ENCODE measurements at regions not wholly inside any gene's neighbourhood (a gene's known extent, or its start where the extent isn't known, plus 50 kb on each side); places are given as distances from the start of the nearest gene placed in this dataset.

GRCh38 chr7:11895337-11895736, 63.3 kb upstream of the THSD7A start:
- Histone ChIP-seq H3K9ac (ENCODE audit: low read depth, low read length) (no peak overlapping the region), H3K9me3 (ENCODE audit: control insufficient read depth, insufficient read depth, low read length) (peaks cover 13% of the 10 kb centered on the region), H3K27me3 (ENCODE audit: control insufficient read depth, insufficient read depth, low read length) (no peaks in the 10 kb centered on the region), H3K36me3 (ENCODE audit: control insufficient read depth, insufficient read depth, low read length) (no peaks in the 10 kb centered on the region), H3K27ac (ENCODE audit: low read depth, low read length) (no peak overlapping the region), H3K4me3 (ENCODE audit: low read depth, low read length) (no peak overlapping the region), H3K4me1 (ENCODE audit: control insufficient read depth, insufficient read depth, low read length) (peaks cover 8% of the 10 kb centered on the region; the same call in 1 of the 2 replicates)

DNA sequence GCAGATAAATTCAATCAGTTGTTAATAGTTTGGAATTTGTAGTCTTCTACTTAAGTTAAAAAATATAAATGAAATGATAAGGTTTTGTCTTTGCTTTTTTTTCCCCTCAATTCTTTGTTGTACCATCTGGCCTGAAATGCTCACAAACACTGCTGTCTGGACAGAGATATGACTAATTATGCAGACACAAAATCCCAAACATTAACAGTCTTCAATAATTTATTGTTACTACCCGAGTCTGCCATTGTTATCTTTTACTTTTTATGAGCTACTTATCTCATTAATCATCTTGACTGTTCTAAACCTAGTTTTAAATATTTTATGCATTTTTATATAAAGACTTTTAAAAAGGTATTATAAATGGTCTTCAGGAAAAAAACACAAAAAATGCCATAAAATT, 64.7 kb upstream of the THSD7A start:
- peaks cover 10% of the 10 kb centered on the region for H3K9me3 ChIP-seq (ENCODE audit: control insufficient read depth, insufficient read depth, low read length)
- H3K27ac ChIP-seq (ENCODE audit: low read depth, low read length): no peak overlapping the region
- H3K27me3 ChIP-seq (ENCODE audit: control insufficient read depth, insufficient read depth, low read length): no peaks in the 10 kb centered on the region
- peaks cover 19% of the 10 kb centered on the region; the same call in 1 of the 2 replicates for H3K4me1 ChIP-seq (ENCODE audit: control insufficient read depth, insufficient read depth, low read length)
- no peak overlapping the region for H3K9ac ChIP-seq (ENCODE audit: low read depth, low read length)
- no peak overlapping the region for H3K4me3 ChIP-seq (ENCODE audit: low read depth, low read length)
- no peaks in the 10 kb centered on the region for H3K36me3 ChIP-seq (ENCODE audit: control insufficient read depth, insufficient read depth, low read length)

GRCh38 chr7:11899247-11899646, 67.2 kb upstream of the THSD7A start:
- H3K9ac ChIP-seq (ENCODE audit: low read depth, low read length): no peak overlapping the region
- no peaks in the 10 kb centered on the region for H3K9me3 ChIP-seq (ENCODE audit: control insufficient read depth, insufficient read depth, low read length)
- peaks cover 19% of the 10 kb centered on the region; the same call in 1 of the 2 replicates for H3K4me1 ChIP-seq (ENCODE audit: control insufficient read depth, insufficient read depth, low read length)
- H3K27ac ChIP-seq (ENCODE audit: low read depth, low read length): no peak overlapping the region
- no peaks in the 10 kb centered on the region for H3K27me3 ChIP-seq (ENCODE audit: control insufficient read depth, insufficient read depth, low read length)
- no peaks in the 10 kb centered on the region for H3K36me3 ChIP-seq (ENCODE audit: control insufficient read depth, insufficient read depth, low read length)
- no peak overlapping the region for H3K4me3 ChIP-seq (ENCODE audit: low read depth, low read length)

DNA sequence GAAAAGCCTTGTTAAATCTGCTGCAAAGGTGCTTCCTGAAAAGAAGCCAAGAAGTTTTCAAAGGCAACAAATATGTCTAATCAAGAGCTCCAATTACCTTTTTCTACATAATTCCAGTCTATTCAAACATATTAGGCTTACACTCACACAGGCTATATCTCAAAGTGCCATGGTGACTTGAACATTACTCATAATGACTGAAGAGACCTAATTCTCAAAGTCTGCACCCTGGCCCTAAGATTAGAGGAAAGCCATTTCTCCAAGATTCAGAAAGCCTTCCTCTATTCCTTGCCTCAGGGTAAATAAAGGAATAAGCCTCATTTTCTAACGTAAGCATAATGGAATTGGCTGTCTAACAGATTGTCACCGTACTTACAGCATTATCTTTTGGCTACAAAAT, 78.3 kb upstream of the THSD7A start:
- peaks cover 9% of the 10 kb centered on the region for H3K4me1 ChIP-seq (ENCODE audit: control insufficient read depth, insufficient read depth, low read length)
- no peak overlapping the region for H3K9ac ChIP-seq (ENCODE audit: low read depth, low read length)
- H3K27me3 ChIP-seq (ENCODE audit: control insufficient read depth, insufficient read depth, low read length): no peaks in the 10 kb centered on the region
- H3K4me3 ChIP-seq (ENCODE audit: low read depth, low read length): no peak overlapping the region
- H3K36me3 ChIP-seq (ENCODE audit: control insufficient read depth, insufficient read depth, low read length): no peaks in the 10 kb centered on the region
- no peak overlapping the region for H3K27ac ChIP-seq (ENCODE audit: low read depth, low read length)
- no peaks in the 10 kb centered on the region for H3K9me3 ChIP-seq (ENCODE audit: control insufficient read depth, insufficient read depth, low read length)

GRCh38 chr7:11911900-11912299, 79.9 kb upstream of the THSD7A start:
- Histone ChIP-seq H3K27ac (ENCODE audit: low read depth, low read length) (no peak overlapping the region), H3K9ac (ENCODE audit: low read depth, low read length) (no peak overlapping the region), H3K9me3 (ENCODE audit: control insufficient read depth, insufficient read depth, low read length) (no peaks in the 10 kb centered on the region), H3K4me3 (ENCODE audit: low read depth, low read length) (no peak overlapping the region), H3K36me3 (ENCODE audit: control insufficient read depth, insufficient read depth, low read length) (no peaks in the 10 kb centered on the region), H3K4me1 (ENCODE audit: control insufficient read depth, insufficient read depth, low read length) (peaks cover 9% of the 10 kb centered on the region), H3K27me3 (ENCODE audit: control insufficient read depth, insufficient read depth, low read length) (no peaks in the 10 kb centered on the region)

GRCh38 chr7:11914645-11915044, 82.6 kb upstream of the THSD7A start:
- Histone ChIP-seq H3K36me3 (ENCODE audit: control insufficient read depth, insufficient read depth, low read length) (no peaks in the 10 kb centered on the region), H3K4me1 (ENCODE audit: control insufficient read depth, insufficient read depth, low read length) (peaks cover 9% of the 10 kb centered on the region), H3K27me3 (ENCODE audit: control insufficient read depth, insufficient read depth, low read length) (no peaks in the 10 kb centered on the region), H3K27ac (ENCODE audit: low read depth, low read length) (no peak overlapping the region), H3K9me3 (ENCODE audit: control insufficient read depth, insufficient read depth, low read length) (no peaks in the 10 kb centered on the region), H3K4me3 (ENCODE audit: low read depth, low read length) (no peak overlapping the region), H3K9ac (ENCODE audit: low read depth, low read length) (no peak overlapping the region)

DNA sequence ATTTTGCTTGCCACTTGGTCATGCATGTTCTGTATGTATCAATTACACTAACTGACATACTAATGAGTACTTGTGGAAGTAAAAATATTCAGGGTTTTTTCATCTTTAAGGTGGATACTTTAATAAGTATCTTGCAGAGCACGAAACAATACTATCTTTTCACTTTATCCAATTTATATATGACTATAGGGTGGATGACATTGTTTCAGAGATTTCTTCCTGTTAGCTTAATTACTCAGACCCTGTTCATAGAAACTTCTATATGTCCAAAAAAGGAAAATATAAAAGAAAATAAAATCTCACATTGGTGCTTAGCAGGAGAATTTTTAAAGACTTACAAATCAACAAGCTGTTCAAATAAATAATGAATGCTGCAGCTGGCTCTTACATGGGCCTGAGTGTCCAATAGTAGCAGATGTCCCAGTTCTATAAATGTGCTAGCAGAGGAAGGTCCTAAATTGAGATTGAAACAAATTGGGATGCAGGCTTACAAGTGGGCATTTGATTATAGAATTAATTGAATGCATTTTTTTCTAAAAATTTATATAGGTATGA, 91.5 kb upstream of the THSD7A start:
- H3K9me3 ChIP-seq (ENCODE audit: control insufficient read depth, insufficient read depth, low read length): no peaks in the 10 kb centered on the region

GRCh38 chr7:11931307-11931706, 99.3 kb upstream of the THSD7A start:
- Histone ChIP-seq H3K27ac (ENCODE audit: low read depth, low read length) (no peak overlapping the region), H3K9me3 (ENCODE audit: control insufficient read depth, insufficient read depth, low read length) (no peaks in the 10 kb centered on the region), H3K9ac (ENCODE audit: low read depth, low read length) (no peak overlapping the region), H3K4me3 (ENCODE audit: low read depth, low read length) (no peak overlapping the region), H3K4me1 (ENCODE audit: control insufficient read depth, insufficient read depth, low read length) (no peaks in the 10 kb centered on the region), H3K36me3 (ENCODE audit: control insufficient read depth, insufficient read depth, low read length) (no peaks in the 10 kb centered on the region), H3K27me3 (ENCODE audit: control insufficient read depth, insufficient read depth, low read length) (no peaks in the 10 kb centered on the region)

More for the DNA sequence above, 91.5 kb upstream of the THSD7A start:
- H3K4me1 ChIP-seq (ENCODE audit: control insufficient read depth, insufficient read depth, low read length): no peaks in the 10 kb centered on the region
- H3K27me3 ChIP-seq (ENCODE audit: control insufficient read depth, insufficient read depth, low read length): no peaks in the 10 kb centered on the region
- no peak overlapping the region for H3K4me3 ChIP-seq (ENCODE audit: low read depth, low read length)
- H3K36me3 ChIP-seq (ENCODE audit: control insufficient read depth, insufficient read depth, low read length): no peaks in the 10 kb centered on the region
- no peak overlapping the region for H3K9ac ChIP-seq (ENCODE audit: low read depth, low read length)
- no peak overlapping the region for H3K27ac ChIP-seq (ENCODE audit: low read depth, low read length)

DNA sequence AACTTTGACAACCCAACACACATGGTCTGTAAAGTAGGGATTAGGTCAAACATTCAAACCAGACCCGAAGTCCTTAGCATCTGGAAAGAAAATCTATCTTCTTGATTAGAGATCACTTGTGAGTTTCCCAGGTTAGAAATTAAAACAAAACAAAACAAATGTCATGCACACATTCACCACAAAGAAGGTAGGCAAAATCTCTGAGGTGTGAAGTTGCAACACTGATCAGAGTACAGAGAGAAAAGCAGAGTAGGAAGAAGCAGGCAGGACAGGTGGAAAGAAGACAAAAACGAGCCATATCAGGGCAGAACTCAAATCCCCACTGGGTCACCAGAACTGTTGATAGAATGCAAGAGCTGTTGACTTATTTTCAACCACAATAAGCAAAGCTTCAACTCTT, 102.8 kb upstream of the THSD7A start:
- Histone ChIP-seq H3K27me3 (ENCODE audit: control insufficient read depth, insufficient read depth, low read length) (no peaks in the 10 kb centered on the region), H3K9ac (ENCODE audit: low read depth, low read length) (no peak overlapping the region), H3K4me1 (ENCODE audit: control insufficient read depth, insufficient read depth, low read length) (no peaks in the 10 kb centered on the region), H3K4me3 (ENCODE audit: low read depth, low read length) (no peak overlapping the region), H3K36me3 (ENCODE audit: control insufficient read depth, insufficient read depth, low read length) (no peaks in the 10 kb centered on the region), H3K9me3 (ENCODE audit: control insufficient read depth, insufficient read depth, low read length) (no peaks in the 10 kb centered on the region), H3K27ac (ENCODE audit: low read depth, low read length) (no peak overlapping the region)

DNA sequence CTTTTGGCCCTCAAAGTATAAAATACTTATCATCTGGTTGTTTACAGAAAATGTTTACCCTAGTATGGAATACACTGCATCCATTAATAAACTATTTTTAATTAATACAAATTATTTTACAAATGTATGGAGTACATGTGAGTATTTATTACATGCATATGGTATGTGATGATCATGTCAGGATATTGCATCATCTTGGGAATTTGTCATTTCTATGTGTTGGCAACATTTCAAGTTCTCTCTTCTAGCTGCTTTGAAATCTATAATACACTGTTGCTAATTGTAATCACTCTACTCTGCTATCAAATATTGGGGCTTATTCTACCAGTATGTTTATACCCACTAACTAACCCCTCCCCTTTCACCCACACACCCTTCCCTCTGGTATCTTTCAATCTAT, 103.9 kb upstream of the THSD7A start:
- no peak overlapping the region for H3K9ac ChIP-seq (ENCODE audit: low read depth, low read length)
- no peaks in the 10 kb centered on the region for H3K4me1 ChIP-seq (ENCODE audit: control insufficient read depth, insufficient read depth, low read length)
- no peak overlapping the region for H3K4me3 ChIP-seq (ENCODE audit: low read depth, low read length)
- no peak overlapping the region for H3K27ac ChIP-seq (ENCODE audit: low read depth, low read length)
- no peaks in the 10 kb centered on the region for H3K36me3 ChIP-seq (ENCODE audit: control insufficient read depth, insufficient read depth, low read length)
- H3K27me3 ChIP-seq (ENCODE audit: control insufficient read depth, insufficient read depth, low read length): no peaks in the 10 kb centered on the region
- no peaks in the 10 kb centered on the region for H3K9me3 ChIP-seq (ENCODE audit: control insufficient read depth, insufficient read depth, low read length)

- H3K9ac ChIP-seq (ENCODE audit: low read depth, low read length): no peak overlapping the region
- no peaks in the 10 kb centered on the region for H3K9me3 ChIP-seq (ENCODE audit: control insufficient read depth, insufficient read depth, low read length)
- H3K36me3 ChIP-seq (ENCODE audit: control insufficient read depth, insufficient read depth, low read length): no peaks in the 10 kb centered on the region
- no peak overlapping the region for H3K4me3 ChIP-seq (ENCODE audit: low read depth, low read length)
- H3K27me3 ChIP-seq (ENCODE audit: control insufficient read depth, insufficient read depth, low read length): no peaks in the 10 kb centered on the region
- no peak overlapping the region for H3K27ac ChIP-seq (ENCODE audit: low read depth, low read length)
- no peaks in the 10 kb centered on the region for H3K4me1 ChIP-seq (ENCODE audit: control insufficient read depth, insufficient read depth, low read length)
Measured at GRCh38 chr7:11946794-11947193, 114.8 kb upstream of the THSD7A start.

DNA sequence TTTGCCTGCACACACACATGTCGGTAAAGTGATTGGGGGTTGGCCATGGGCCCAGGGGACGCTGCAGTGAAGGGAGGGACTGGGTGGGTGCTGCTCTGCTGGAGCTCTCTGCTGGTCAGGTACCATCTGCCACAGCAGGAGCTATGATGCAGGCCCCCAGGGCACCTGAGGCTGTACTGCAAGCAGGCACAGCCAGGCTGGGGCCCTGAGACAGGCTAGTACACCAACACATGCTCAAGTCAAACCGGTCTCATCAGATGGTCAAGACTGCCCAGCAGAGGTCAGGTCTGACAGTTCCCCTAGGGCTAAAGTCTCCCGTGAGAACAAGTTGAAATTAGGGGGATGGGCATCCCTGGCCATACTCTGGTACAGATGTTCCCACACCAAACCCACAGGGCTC, 118.3 kb upstream of the THSD7A start:
- H3K36me3 ChIP-seq (ENCODE audit: control insufficient read depth, insufficient read depth, low read length): no peaks in the 10 kb centered on the region
- H3K9ac ChIP-seq (ENCODE audit: low read depth, low read length): no peak overlapping the region
- no peaks in the 10 kb centered on the region for H3K27me3 ChIP-seq (ENCODE audit: control insufficient read depth, insufficient read depth, low read length)
- H3K27ac ChIP-seq (ENCODE audit: low read depth, low read length): no peak overlapping the region
- no peaks in the 10 kb centered on the region for H3K9me3 ChIP-seq (ENCODE audit: control insufficient read depth, insufficient read depth, low read length)
- no peak overlapping the region for H3K4me3 ChIP-seq (ENCODE audit: low read depth, low read length)
- H3K4me1 ChIP-seq (ENCODE audit: control insufficient read depth, insufficient read depth, low read length): no peaks in the 10 kb centered on the region

All from HUES48 (cell line).